GM23338 (cell line): ENCODE measurements at regions not wholly inside any gene's neighbourhood (a gene's known extent, or its start where the extent isn't known, plus 50 kb on each side); places are given as distances from the start of the nearest gene placed in this dataset.

Experiments
- ATAC-seq: fragments of 200-7000 bp; cut with Tn5 transposase; 3 replicates; pipeline ENCODE4 v1.9.1; 2020
- DNase-seq: peaks from one replicate; pipeline ENCODE4 v3.0.0-alpha.2; 2015; ENCODE audit warnings: low spot score
- H2AFZ ChIP-seq: fragments of 200-600 bp; sonication (generic); 2 replicates; pipeline ENCODE4 v1.8.0; 2016; ENCODE audit warnings: antibody characterized with exemption, mild to moderate bottlenecking, moderate library complexity
- H3F3A ChIP-seq: fragments of 200-600 bp; sonication (generic); replicated peaks from 2 replicates; pipeline ENCODE4 v1.8.0; 2017; ENCODE audit warnings: antibody characterized with exemption, mixed run types, low read depth
- H3K27ac ChIP-seq: fragments of 200-600 bp; sonication (generic); 2 replicates; pipeline ENCODE4 v1.6.1; 2016; ENCODE audit warnings: low read depth
- H3K27me3 ChIP-seq: fragments of 200-600 bp; sonication (generic); 2 replicates; pipeline ENCODE4 v1.8.0; 2016; ENCODE audit warnings: mild to moderate bottlenecking, mixed run types, moderate library complexity; ENCODE audit not compliant: insufficient read depth
- H3K36me3 ChIP-seq: fragments of 200-600 bp; sonication (generic); 2 replicates; pipeline ENCODE4 v1.8.0; 2016; ENCODE audit warnings: mild to moderate bottlenecking; ENCODE audit not compliant: insufficient read depth
- H3K4me1 ChIP-seq: fragments of 200-600 bp; sonication (generic); 2 replicates; pipeline ENCODE4 v1.8.0; 2016; ENCODE audit warnings: mild to moderate bottlenecking, moderate library complexity; ENCODE audit not compliant: insufficient read depth
- H3K4me2 ChIP-seq: fragments of 200-600 bp; sonication (generic); 2 replicates; pipeline ENCODE4 v1.7.1; 2017; ENCODE audit warnings: mixed run types
- H3K4me3 ChIP-seq: fragments of 200-600 bp; sonication (generic); 2 replicates; pipeline ENCODE4 v1.6.1; 2016; ENCODE audit warnings: mixed run types
- H3K79me2 ChIP-seq: fragments of 200-600 bp; sonication (generic); replicated peaks from 2 replicates; pipeline ENCODE4 v1.8.0; 2017; ENCODE audit warnings: mild to moderate bottlenecking; ENCODE audit not compliant: insufficient read depth
- H3K9me2 ChIP-seq: fragments of 200-600 bp; sonication (generic); 2 replicates; pipeline ENCODE4 v1.8.0; 2017; ENCODE audit not compliant: insufficient read depth
- H4K20me1 ChIP-seq: fragments of 200-600 bp; sonication (generic); replicated peaks from 2 replicates; pipeline ENCODE4 v1.8.0; 2017; ENCODE audit warnings: mild to moderate bottlenecking; ENCODE audit not compliant: insufficient read depth
- H3K27ac Mint-ChIP-seq: 2 replicates; pipeline ENCODE4 v1.8.0; 2020; ENCODE audit warnings: inconsistent platforms, mild to moderate bottlenecking, moderate library complexity, mixed read lengths
- H3K27me3 Mint-ChIP-seq: 3 replicates; pipeline ENCODE4 v1.8.0; 2022; ENCODE audit warnings: low read depth, mild to moderate bottlenecking, moderate library complexity, mixed read lengths, inconsistent platforms; ENCODE audit not compliant: insufficient read depth, poor library complexity
- H3K36me3 Mint-ChIP-seq: 3 replicates; pipeline ENCODE4 v1.8.0; 2021; ENCODE audit warnings: low read depth, mild to moderate bottlenecking, inconsistent platforms, moderate library complexity, mixed read lengths
- H3K4me1 Mint-ChIP-seq: 3 replicates; pipeline ENCODE4 v1.8.0; 2020; ENCODE audit warnings: mild to moderate bottlenecking, inconsistent platforms, mixed read lengths
- H3K4me3 Mint-ChIP-seq: 3 replicates; pipeline ENCODE4 v1.8.0; 2021; ENCODE audit warnings: moderate library complexity, mild to moderate bottlenecking, inconsistent platforms, mixed read lengths
- H3K9me3 Mint-ChIP-seq: 3 replicates; pipeline ENCODE4 v1.8.0; 2020; ENCODE audit warnings: moderate library complexity, mild to moderate bottlenecking, inconsistent platforms, mixed read lengths
- CREB1 ChIP-seq: fragments of 250-450 bp; sonication (Bioruptor Pico); IDR thresholded peaks from 2 replicates; pipeline ENCODE4 v1.5.0; 2020; ENCODE audit warnings: low read depth, mild to moderate bottlenecking, moderate library complexity
- EZH2 ChIP-seq: fragments of 200-600 bp; sonication (generic); IDR thresholded peaks from one replicate; pipeline ENCODE4 v1.8.0; 2017; ENCODE audit warnings: antibody characterized with exemption, mild to moderate bottlenecking, low read depth; ENCODE audit not compliant: unreplicated experiment
- EZH2phosphoT487 ChIP-seq: fragments of 200-600 bp; sonication (generic); IDR thresholded peaks from one replicate; pipeline ENCODE4 v1.8.1; 2018; ENCODE audit warnings: antibody characterized with exemption; ENCODE audit not compliant: unreplicated experiment
- JUNB ChIP-seq: IDR thresholded peaks from one replicate; pipeline ENCODE4 v1.6.1; 2016; ENCODE audit warnings: antibody characterized with exemption; ENCODE audit not compliant: unreplicated experiment
- NANOG ChIP-seq: IDR thresholded peaks from 2 replicates; pipeline ENCODE4 v1.6.1; 2016; ENCODE audit warnings: antibody characterized with exemption, borderline replicate concordance
- POLR2AphosphoS5 ChIP-seq: IDR thresholded peaks from 2 replicates; pipeline ENCODE4 v1.6.1; 2016; ENCODE audit warnings: antibody characterized with exemption, low read depth
- STAT1 ChIP-seq: IDR thresholded peaks from one replicate; pipeline ENCODE4 v1.6.1; 2016; ENCODE audit warnings: antibody characterized with exemption; ENCODE audit not compliant: unreplicated experiment
- ZNF114 ChIP-seq: fragments of 250-450 bp; sonication (Bioruptor Pico); IDR thresholded peaks from 2 replicates; pipeline ENCODE4 v1.5.0; 2020; ENCODE audit warnings: mild to moderate bottlenecking, moderate library complexity
- ZNF331 ChIP-seq: fragments of 250-450 bp; sonication (Bioruptor Pico); IDR thresholded peaks from 2 replicates; pipeline ENCODE4 v1.5.0; 2020; ENCODE audit warnings: low read depth, mild to moderate bottlenecking, moderate library complexity
- TF ChIP-seq, protein P1 (sequence below): IDR thresholded peaks from one replicate; pipeline ENCODE4 v1.6.1; 2018; ENCODE audit warnings: antibody characterized with exemption; ENCODE audit not compliant: unreplicated experiment
- TF ChIP-seq, protein P2 (sequence below): IDR thresholded peaks from 2 replicates; pipeline ENCODE4 v1.6.1; 2016; ENCODE audit warnings: antibody characterized with exemption
- TF ChIP-seq, protein P3 (sequence below): fragments of 250-450 bp; sonication (Bioruptor Pico); IDR thresholded peaks from 2 replicates; pipeline ENCODE4 v1.5.0; 2020; ENCODE audit warnings: mild to moderate bottlenecking, moderate library complexity
- TF ChIP-seq, protein P4 (sequence below), 2 experiments: fragments of 200-600 bp in 1 of 2; sonication (generic) in 1 of 2; conservative IDR thresholded peaks; 2 replicates each; pipeline versions ENCODE4 v1.5.1 to v1.6.1; 2016 to 2017; ENCODE audit warnings: antibody characterized with exemption in 2 of 2, low read depth in 2 of 2, mild to moderate bottlenecking in 2 of 2, moderate library complexity in 1 of 2

DNA sequence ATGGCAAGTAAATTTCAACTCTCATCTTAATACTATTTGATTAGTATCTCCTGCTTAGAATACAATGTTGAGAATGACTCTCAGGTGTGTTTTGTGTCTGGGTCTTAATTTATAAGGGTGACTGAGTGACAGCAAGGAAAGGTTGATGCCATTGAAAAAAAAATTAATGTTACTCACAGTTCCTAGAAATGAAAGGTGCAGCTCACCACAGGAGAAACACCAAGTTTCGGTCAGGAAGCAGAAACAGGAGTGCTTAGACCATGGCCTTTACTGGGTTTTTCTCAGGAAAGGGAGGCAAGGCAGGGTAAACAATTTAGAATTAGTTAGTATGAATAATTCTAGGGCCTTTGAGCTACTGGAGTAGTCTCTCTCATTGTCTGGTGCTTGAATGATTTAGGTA lies 159.2 kb upstream of the C9orf72 start:
- peaks cover 9% of the 10 kb centered on the region for H3K4me1 Mint-ChIP-seq
- no peak for ATAC-seq

More for the DNA sequence above, 159.2 kb upstream of the C9orf72 start:
- Mint-ChIP-seq H3K4me3 (no peak overlapping the region), H3K9me3 (peaks cover 9% of the 10 kb centered on the region; the same call in 2 of the 3 replicates), H3K36me3 (peaks cover 9% of the 10 kb centered on the region; the same call in 1 of the 3 replicates), H3K27me3 (no peaks in the 10 kb centered on the region), H3K27ac (no peak overlapping the region)
- H3K4me2 ChIP-seq: no peak overlapping the region
- H3K27me3 ChIP-seq: no peaks in the 10 kb centered on the region
- H3K79me2 ChIP-seq: no peaks in the 10 kb centered on the region
- peaks cover 9% of the 10 kb centered on the region; the same call in 1 of the 2 replicates for H3K9me2 ChIP-seq
- no peaks in the 10 kb centered on the region for H3K4me1 ChIP-seq
- no peak overlapping the region for H3K4me3 ChIP-seq
- TF ChIP-seq, protein P1, sequence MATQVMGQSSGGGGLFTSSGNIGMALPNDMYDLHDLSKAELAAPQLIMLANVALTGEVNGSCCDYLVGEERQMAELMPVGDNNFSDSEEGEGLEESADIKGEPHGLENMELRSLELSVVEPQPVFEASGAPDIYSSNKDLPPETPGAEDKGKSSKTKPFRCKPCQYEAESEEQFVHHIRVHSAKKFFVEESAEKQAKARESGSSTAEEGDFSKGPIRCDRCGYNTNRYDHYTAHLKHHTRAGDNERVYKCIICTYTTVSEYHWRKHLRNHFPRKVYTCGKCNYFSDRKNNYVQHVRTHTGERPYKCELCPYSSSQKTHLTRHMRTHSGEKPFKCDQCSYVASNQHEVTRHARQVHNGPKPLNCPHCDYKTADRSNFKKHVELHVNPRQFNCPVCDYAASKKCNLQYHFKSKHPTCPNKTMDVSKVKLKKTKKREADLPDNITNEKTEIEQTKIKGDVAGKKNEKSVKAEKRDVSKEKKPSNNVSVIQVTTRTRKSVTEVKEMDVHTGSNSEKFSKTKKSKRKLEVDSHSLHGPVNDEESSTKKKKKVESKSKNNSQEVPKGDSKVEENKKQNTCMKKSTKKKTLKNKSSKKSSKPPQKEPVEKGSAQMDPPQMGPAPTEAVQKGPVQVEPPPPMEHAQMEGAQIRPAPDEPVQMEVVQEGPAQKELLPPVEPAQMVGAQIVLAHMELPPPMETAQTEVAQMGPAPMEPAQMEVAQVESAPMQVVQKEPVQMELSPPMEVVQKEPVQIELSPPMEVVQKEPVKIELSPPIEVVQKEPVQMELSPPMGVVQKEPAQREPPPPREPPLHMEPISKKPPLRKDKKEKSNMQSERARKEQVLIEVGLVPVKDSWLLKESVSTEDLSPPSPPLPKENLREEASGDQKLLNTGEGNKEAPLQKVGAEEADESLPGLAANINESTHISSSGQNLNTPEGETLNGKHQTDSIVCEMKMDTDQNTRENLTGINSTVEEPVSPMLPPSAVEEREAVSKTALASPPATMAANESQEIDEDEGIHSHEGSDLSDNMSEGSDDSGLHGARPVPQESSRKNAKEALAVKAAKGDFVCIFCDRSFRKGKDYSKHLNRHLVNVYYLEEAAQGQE: no peak
- TF ChIP-seq ZNF114 (CRISPR knock-in tag) (no peak), ZNF331 (CRISPR knock-in tag) (no peak), EZH2phosphoT487 (no peak), CREB1 (CRISPR knock-in tag) (no peak), NANOG (no peak), JUNB (no peak), STAT1 (no peak), EZH2 (no peak), POLR2AphosphoS5 (no peak)
- TF ChIP-seq, protein P2, sequence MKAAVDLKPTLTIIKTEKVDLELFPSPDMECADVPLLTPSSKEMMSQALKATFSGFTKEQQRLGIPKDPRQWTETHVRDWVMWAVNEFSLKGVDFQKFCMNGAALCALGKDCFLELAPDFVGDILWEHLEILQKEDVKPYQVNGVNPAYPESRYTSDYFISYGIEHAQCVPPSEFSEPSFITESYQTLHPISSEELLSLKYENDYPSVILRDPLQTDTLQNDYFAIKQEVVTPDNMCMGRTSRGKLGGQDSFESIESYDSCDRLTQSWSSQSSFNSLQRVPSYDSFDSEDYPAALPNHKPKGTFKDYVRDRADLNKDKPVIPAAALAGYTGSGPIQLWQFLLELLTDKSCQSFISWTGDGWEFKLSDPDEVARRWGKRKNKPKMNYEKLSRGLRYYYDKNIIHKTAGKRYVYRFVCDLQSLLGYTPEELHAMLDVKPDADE: no peak
- TF ChIP-seq, protein P3, sequence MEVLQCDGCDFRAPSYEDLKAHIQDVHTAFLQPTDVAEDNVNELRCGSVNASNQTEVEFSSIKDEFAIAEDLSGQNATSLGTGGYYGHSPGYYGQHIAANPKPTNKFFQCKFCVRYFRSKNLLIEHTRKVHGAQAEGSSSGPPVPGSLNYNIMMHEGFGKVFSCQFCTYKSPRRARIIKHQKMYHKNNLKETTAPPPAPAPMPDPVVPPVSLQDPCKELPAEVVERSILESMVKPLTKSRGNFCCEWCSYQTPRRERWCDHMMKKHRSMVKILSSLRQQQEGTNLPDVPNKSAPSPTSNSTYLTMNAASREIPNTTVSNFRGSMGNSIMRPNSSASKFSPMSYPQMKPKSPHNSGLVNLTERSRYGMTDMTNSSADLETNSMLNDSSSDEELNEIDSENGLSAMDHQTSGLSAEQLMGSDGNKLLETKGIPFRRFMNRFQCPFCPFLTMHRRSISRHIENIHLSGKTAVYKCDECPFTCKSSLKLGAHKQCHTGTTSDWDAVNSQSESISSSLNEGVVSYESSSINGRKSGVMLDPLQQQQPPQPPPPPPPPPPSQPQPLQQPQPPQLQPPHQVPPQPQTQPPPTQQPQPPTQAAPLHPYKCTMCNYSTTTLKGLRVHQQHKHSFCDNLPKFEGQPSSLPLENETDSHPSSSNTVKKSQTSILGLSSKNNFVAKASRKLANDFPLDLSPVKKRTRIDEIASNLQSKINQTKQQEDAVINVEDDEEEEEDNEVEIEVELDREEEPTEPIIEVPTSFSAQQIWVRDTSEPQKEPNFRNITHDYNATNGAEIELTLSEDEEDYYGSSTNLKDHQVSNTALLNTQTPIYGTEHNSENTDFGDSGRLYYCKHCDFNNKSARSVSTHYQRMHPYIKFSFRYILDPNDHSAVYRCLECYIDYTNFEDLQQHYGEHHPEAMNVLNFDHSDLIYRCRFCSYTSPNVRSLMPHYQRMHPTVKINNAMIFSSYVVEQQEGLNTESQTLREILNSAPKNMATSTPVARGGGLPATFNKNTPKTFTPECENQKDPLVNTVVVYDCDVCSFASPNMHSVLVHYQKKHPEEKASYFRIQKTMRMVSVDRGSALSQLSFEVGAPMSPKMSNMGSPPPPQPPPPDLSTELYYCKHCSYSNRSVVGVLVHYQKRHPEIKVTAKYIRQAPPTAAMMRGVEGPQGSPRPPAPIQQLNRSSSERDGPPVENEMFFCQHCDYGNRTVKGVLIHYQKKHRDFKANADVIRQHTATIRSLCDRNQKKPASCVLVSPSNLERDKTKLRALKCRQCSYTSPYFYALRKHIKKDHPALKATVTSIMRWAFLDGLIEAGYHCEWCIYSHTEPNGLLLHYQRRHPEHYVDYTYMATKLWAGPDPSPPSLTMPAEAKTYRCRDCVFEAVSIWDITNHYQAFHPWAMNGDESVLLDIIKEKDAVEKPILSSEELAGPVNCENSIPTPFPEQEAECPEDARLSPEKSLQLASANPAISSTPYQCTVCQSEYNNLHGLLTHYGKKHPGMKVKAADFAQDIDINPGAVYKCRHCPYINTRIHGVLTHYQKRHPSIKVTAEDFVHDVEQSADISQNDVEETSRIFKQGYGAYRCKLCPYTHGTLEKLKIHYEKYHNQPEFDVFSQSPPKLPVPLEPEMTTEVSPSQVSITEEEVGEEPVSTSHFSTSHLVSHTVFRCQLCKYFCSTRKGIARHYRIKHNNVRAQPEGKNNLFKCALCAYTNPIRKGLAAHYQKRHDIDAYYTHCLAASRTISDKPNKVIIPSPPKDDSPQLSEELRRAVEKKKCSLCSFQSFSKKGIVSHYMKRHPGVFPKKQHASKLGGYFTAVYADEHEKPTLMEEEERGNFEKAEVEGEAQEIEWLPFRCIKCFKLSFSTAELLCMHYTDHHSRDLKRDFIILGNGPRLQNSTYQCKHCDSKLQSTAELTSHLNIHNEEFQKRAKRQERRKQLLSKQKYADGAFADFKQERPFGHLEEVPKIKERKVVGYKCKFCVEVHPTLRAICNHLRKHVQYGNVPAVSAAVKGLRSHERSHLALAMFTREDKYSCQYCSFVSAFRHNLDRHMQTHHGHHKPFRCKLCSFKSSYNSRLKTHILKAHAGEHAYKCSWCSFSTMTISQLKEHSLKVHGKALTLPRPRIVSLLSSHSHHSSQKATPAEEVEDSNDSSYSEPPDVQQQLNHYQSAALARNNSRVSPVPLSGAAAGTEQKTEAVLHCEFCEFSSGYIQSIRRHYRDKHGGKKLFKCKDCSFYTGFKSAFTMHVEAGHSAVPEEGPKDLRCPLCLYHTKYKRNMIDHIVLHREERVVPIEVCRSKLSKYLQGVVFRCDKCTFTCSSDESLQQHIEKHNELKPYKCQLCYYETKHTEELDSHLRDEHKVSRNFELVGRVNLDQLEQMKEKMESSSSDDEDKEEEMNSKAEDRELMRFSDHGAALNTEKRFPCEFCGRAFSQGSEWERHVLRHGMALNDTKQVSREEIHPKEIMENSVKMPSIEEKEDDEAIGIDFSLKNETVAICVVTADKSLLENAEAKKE (CRISPR knock-in tag): no peak
- TF ChIP-seq, protein P4, sequence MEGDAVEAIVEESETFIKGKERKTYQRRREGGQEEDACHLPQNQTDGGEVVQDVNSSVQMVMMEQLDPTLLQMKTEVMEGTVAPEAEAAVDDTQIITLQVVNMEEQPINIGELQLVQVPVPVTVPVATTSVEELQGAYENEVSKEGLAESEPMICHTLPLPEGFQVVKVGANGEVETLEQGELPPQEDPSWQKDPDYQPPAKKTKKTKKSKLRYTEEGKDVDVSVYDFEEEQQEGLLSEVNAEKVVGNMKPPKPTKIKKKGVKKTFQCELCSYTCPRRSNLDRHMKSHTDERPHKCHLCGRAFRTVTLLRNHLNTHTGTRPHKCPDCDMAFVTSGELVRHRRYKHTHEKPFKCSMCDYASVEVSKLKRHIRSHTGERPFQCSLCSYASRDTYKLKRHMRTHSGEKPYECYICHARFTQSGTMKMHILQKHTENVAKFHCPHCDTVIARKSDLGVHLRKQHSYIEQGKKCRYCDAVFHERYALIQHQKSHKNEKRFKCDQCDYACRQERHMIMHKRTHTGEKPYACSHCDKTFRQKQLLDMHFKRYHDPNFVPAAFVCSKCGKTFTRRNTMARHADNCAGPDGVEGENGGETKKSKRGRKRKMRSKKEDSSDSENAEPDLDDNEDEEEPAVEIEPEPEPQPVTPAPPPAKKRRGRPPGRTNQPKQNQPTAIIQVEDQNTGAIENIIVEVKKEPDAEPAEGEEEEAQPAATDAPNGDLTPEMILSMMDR (conservative IDR thresholded peaks at IDR 0.05; ENCODE audit: low read depth in 2 of 2): no peak
- H2AFZ ChIP-seq: no peak overlapping the region
- H3K36me3 ChIP-seq: no peaks in the 10 kb centered on the region
- DNase-seq: no peak
- no peaks in the 10 kb centered on the region for H4K20me1 ChIP-seq
- H3K27ac ChIP-seq: no peak overlapping the region
- no peaks in the 10 kb centered on the region for H3F3A ChIP-seq
